Stimulated activated CD4-positive, alpha-beta T cell treated with anti-CD3 and anti-CD28 coated beads, Interleukin-12 subunit alpha, Interleukin-12 subunit beta, amount 100 ng/mL, for 48 hours (primary cell): ENCODE measurements at regions not wholly inside any gene's neighbourhood (a gene's known extent, or its start where the extent isn't known, plus 50 kb on each side); places are given as distances from the start of the nearest gene placed in this dataset.
A peak's percentile ranks its signal among the peaks of the same experiment; 100 is the strongest.
"Not testable (repeated sequence)": the region's sequence is repeated elsewhere in the genome, so short reads cannot be mapped to it uniquely, and the experiment has no call there.

Source experiments
- DNase-seq, 3 donors: peaks; one replicate each; pipeline ENCODE4 v3.0.0-alpha.2; 2020; ENCODE audit warnings: low read depth in 2 of 3, low spot score in 1 of 3

DNA sequence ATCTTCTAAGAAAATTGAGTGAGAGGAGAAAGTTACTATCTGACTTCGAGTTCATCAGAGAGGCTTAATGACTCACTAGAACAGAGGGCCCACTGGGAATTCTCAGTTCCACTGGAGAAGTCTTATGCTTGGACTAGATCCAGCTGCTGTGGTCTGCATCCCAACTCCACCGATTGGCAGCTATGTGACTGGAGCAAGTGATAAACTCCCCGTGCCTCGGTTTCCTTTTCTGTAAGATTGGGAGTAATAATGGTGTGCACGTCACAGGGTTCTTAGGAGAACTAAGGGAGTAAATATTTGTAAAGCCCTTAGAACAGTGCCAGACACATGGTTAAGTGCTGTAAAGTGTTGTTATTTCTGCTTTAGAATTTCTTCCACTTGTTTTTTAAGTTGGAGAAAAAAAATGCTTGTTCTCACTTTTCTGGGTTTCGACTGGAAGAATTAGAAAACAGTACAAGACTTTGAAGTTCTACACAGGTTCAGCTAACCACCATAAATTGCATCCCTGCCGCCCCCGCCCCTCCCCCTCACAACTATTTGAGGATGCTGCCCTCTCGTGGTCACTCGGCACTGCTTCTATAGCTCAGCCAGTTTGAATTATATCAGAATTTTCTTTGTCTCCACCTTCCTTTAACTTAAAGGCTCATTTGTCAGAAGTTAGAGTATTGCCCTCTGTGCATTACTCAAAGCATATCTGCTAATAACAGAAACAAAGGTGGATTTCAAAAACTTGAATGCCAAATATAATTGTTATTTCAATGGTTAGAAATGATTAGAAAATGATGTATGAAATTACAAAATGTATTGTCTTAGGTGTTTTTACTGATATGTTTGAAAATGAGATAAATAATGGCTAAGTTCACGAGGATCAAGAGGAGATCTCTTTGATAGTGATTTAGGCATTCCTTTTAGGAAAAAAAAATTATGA, 95.0 kb upstream of the IFNGR1 start:
- peak; percentile 48 to 65 (median 57) for DNase-seq

GRCh38 chr6:137313211-137313610, 94.0 kb upstream of the IFNGR1 start:
- no peak for DNase-seq

GRCh38 chr6:137311940-137312339, 92.8 kb upstream of the IFNGR1 start:
- no peak for DNase-seq

DNA sequence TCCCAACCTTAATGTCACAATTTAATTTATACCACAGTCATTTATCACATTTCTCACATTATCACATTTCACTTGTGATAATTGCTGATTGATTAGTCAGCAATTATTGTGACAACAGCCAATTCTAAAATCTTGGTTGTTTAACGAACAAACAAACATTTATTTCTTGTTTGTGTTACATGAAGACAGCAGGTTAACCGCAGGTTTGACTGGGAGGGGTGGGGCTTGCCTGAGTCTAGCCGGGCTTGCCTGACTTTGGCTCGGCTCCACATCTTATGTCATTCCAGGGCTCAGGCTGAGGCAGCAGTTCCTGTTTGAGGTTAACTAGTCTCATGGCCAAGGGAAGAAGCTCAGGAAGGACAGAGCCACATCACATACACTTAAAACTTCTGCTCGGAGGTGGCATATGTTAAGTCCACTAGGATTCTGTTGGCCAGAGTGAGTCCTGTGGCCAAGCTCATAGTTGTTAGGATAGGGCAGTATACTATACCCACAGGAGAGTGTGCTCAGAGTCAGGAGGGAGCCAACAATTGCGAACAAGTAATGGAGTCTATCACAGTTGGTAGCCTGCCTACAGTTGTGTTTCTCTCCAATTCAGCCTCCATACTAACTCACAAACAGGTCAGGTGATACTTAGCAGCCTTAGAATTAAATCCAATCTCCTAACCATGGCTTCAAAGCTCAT, 90.0 kb upstream of the IFNGR1 start:
- no peak for DNase-seq

DNA sequence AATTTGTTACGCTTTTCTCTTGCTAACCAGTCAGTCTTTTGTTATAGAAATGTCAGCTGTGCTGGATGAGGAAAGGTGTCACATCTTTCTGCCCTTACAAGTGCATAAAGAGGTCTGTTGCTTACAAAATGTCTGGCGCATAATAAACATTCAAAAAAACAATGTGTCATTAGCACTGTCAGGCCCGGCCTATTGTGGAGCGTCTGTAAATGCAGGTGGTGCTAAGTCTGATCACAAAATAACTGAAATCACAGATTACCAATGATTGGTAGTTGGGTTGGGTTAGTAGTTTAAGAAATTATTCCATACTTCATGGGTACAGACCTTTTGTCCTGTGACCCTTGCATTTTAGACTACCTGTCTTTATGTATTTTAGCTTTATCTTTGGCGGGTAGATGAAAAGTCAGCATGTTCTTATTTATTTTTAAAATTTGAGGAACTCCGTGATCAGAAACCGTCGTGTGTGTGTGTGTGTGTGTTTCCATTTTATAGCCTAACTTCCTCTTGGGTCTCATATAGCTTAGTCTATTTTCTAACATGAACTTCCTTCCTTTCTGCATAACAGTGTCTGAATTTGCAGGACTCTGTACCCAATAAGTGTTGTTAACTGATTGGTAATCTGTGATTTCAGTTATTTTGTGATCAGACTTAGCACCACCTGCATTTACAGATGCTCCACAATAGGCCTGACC, 88.1 kb upstream of the IFNGR1 start:
- no peak for DNase-seq

DNA sequence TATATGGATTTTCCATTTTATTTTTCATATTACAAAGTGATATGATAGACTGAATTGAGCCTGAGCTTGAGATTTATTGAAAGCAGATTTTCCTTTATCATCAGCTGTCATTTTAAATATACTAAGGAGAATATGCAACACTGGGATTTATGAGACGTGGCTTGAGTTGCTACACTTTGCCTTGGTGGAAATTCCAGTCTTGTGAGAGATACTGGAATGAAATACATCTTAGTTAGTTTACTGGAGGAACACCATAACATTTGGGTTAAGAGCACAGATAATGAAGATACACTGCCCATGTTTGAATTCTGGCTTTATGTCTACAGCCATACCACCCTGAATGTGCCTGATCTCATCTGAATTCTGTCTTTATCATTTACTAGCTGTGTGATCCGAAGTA, 86.5 kb upstream of the IFNGR1 start:
- DNase-seq: no peak

- DNase-seq: no peak
Observed at GRCh38 chr6:137304020-137304780, 85.0 kb upstream of the IFNGR1 start.

- no peak for DNase-seq
Observed at GRCh38 chr6:137303441-137303840, 84.3 kb upstream of the IFNGR1 start.

DNA sequence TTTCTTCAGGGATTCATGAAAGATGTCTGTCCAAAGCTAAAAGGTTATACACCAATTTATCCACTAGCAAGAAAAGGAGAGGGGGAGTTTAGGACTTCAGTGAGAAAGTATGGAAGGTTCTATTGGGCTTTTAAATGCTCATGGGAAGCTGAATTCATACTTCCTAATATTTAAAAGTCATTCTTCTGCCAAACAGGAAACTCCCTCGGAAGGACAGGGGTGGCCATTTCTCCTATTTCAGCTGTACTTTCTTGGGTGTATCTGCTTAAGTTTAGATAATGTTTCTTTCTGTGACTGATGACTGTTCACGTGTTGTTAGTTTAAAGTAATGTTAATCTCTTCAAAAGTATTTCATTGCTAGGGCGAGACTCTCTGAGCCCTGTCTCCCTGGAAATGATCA, 80.5 kb upstream of the IFNGR1 start:
- DNase-seq: no peak

DNA sequence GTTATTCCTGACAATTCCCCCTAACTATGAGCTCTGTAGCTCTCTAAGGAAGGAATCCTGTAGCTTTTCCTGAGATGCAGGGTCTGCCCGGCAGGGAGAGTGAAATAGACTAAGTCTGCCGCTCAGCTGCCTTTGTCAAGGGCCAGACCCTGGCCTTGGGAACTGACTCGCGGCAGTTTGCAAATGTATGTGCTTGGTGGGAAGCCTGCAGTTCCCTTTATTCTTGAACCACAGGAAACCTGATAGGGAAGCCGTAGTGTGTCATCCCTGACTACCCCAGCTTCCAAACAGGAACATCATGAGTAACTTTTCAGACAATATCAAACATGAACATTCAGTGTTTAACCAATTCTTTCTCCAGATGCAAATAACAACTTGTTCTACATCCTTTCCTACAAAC, 78.7 kb upstream of the IFNGR1 start:
- no peak for DNase-seq

DNA sequence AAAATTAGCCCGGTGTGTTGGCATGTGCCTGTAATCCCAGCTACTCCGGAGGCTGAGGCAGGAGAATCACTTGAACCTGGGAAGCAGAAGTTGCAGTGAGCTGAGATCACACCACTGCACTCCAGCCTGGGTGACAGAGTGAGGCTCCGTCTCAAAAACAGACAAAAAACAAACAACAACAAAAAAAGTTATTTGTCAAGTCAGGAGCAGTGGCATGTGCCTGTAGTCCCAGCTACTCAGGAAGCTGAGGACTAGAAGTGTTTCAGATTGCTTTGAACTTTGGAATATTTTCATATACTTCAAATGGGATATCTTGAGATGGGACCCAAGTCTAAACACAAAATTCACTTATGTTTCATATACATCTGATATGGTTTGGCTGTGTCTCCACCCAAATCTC, 73.1 kb upstream of the IFNGR1 start:
- DNase-seq: not testable (repeated sequence)

- no peak for DNase-seq
Observed at GRCh38 chr6:137291441-137291840, 72.3 kb upstream of the IFNGR1 start.

DNA sequence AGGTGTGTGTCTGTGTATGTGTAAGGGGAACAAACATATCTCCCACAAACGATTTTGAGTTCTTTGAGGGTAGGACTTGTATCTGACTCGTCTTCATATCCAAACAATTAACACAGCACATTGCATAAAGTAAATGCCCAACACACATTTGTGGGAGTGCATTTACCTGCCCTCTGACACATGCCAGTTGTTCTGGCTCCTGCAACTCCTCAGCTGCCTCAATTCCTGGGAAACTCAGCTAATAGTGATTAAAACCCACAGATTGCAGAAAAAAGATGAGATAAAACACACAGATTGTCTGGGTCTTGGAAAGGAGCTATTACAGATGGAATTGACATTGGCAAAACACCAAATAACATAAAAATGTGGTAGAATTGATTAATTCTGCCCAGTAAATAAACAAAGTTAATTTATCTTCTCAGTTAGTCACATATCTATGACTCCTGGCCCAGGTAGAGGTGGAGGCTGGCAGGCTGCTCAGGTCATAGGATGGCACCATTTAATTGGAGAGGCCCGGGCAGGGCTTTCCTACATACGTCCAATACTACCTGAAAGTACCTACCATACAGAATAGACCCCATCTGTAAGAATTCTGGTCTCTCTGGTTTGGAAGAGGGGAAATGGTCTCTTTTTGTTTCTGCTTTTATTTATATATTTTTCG, 71.5 kb upstream of the IFNGR1 start:
- DNase-seq: no peak

- no peak for DNase-seq
Observed at GRCh38 chr6:137286916-137287315, 67.7 kb upstream of the IFNGR1 start.

DNA sequence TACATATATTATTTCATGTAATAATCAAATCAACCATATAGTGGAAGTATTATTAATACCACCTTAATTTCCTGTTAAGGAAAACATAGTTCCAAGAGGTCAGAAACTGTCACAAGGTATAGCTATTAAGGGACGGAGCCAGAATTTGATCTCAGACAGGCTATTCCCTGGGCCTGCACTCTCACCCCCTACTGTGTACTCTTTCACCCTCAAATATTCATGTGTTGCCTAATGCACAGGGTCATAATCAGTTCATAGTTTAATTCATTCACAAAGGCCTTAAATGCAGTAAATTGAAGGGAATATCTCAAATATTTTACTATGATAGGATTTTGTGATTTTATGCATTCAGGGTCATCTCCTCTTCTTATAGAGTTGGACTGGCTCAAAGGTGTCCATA, 67.2 kb upstream of the IFNGR1 start:
- no peak for DNase-seq

- DNase-seq: no peak
Observed at GRCh38 chr6:137284811-137285110, 65.6 kb upstream of the IFNGR1 start.

GRCh38 chr6:137283940-137284810, 65.0 kb upstream of the IFNGR1 start:
- no peak for DNase-seq

DNA sequence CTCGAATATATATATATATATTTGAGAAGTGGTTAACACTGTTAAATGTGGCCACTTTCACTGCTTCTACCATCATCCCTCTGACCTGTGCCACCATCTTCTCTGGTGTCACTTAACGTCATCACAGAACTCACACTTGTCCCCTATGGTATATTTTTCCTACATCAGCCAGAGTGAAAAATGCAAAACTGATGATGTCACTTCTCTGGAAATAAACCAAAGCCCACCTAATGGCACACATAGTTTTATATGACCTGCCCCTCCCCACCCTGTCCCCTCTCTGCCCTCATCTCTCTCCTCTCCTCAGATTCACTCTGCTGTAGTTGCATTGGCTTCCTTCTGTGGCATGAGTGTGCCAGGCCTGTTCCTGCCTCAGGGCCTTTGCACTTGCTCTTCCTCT, 63.9 kb upstream of the IFNGR1 start:
- no peak for DNase-seq

- DNase-seq: no peak
Observed at GRCh38 chr6:137282254-137282653, 63.1 kb upstream of the IFNGR1 start.

- not testable (repeated sequence) for DNase-seq
Observed at GRCh38 chr6:137279279-137279678, 60.1 kb upstream of the IFNGR1 start.
